Pancreas (tissue), 10 donors: ENCODE measurements at regions not wholly inside any gene's neighbourhood (a gene's known extent, or its start where the extent isn't known, plus 50 kb on each side); places are given as distances from the start of the nearest gene placed in this dataset.
"Not testable (repeated sequence)": the region's sequence is repeated elsewhere in the genome, so short reads cannot be mapped to it uniquely, and the experiment has no call there.

ENCODE experiments used
- ATAC-seq, 4 donors: fragments of 200-7000 bp; cut with Tn5 transposase; one replicate each; pipeline versions ENCODE4 v1.8.0 to v1.9.1; 2020; ENCODE audit warnings: mild to moderate bottlenecking in 4 of 4, moderate library complexity in 4 of 4
- DNase-seq, 6 donors: peaks; one replicate each; pipeline ENCODE4 v3.0.0-alpha.2; 2020
- FAIRE-seq: peaks from 2 replicates; lab custom pipeline; 2012; peaks lifted over from hg19 to GRCh38; lab: Jason Lieb, UNC
- H3K27ac ChIP-seq, 4 donors: fragments of 200-600 bp; sonication (generic); 1 replicate in 3 of 4; 2 replicates in 1 of 4; pipeline versions ENCODE4 v1.5.0 to v1.8.0; 2020
- H3K27me3 ChIP-seq, 4 donors: fragments of 200-600 bp; one replicate each; pipeline ENCODE4 v1.8.0; 2021
- H3K36me3 ChIP-seq, 3 donors: fragments of 200-600 bp; sonication (generic) in 1 of 3; one replicate each; pipeline versions ENCODE4 v1.5.0 to v1.8.0; 2020 to 2021
- H3K4me1 ChIP-seq, 3 donors: fragments of 200-600 bp; one replicate each; pipeline ENCODE4 v1.8.0; 2021
- H3K4me3 ChIP-seq, 4 donors: fragments of 200-600 bp; sonication (generic) in 2 of 4; one replicate each; pipeline versions ENCODE4 v1.5.0 to v1.8.0; 2020 to 2021
- H3K9me3 ChIP-seq, 4 donors: fragments of 200-600 bp; one replicate each; pipeline ENCODE4 v1.8.0; 2021
- CTCF ChIP-seq, 4 donors: fragments of 200-600 bp; sonication (generic) in 3 of 4; IDR thresholded peaks; one replicate each; pipeline versions ENCODE4 v1.5.0 to v1.8.0; 2021; ENCODE audit warnings: antibody characterized with exemption in 4 of 4
- WGBS, 2 donors: extraction: QIAGEN DNeasy Blood & Tissue Kit; methylation state at CpG; one replicate each; pipeline ENCODE4 v1.1.7; 2013; 5-methylcytosine and 5-hydroxymethylcytosine counted together
- intact Hi-C, 3 donors: fragments of 100-400 bp; cut with DNase I; formaldehyde crosslinking; loops; one replicate each; pipeline versions ENCODE4 v1.11.1 to v1.14.2; 2022
- donor health status: healthy with polysubstance abuse.
- donor health status: DM: no; HTN: no; CAD: no; lungs with moderate emphysema.
- donor health status: DM: no; HTN: no; CAD: no.
- donor health status: control.
- donor health status: control.
- donor health status: Bipolar disorder and iron deficiency.
- donor health status: DM: yes; HTN: yes; CAD: no.
- donor health status: DM: no; HTN: no; CAD: no.
- donor health status: DM: no; HTN: no; CAD: no.
- donor health status: DM: yes; HTN: yes; CAD: no.

- Histone ChIP-seq H3K27me3 (no peaks in the 10 kb centered on the region), H3K4me3 (no peak overlapping the region), H3K36me3 (no peaks in the 10 kb centered on the region), H3K4me1 (no peaks in the 10 kb centered on the region), H3K9me3 (no peaks in the 10 kb centered on the region), H3K27ac (no peak overlapping the region)
- 71 to 76% methylated on average over 3 of the region's 3 CpGs for WGBS, 2 donors
- no peak for TF ChIP-seq CTCF (IDR thresholded peaks at IDR 0.05)
- ATAC-seq (no peak), FAIRE-seq (no peak), DNase-seq (no peak)
- intact Hi-C loops, result no loop called here
These were observed 154.0 kb downstream of the MATN1 start for GRCh38 chr1:30569384-30569783.

- Histone ChIP-seq H3K36me3 (no peaks in the 10 kb centered on the region), H3K4me3 (no peak overlapping the region), H3K27ac (no peak overlapping the region), H3K4me1 (no peaks in the 10 kb centered on the region), H3K27me3 (no peaks in the 10 kb centered on the region), H3K9me3 (no peaks in the 10 kb centered on the region)
- intact Hi-C loops, result no loop called here
- no peak for FAIRE-seq
- no peak for DNase-seq
- ATAC-seq, result no peak
- TF ChIP-seq CTCF (IDR thresholded peaks at IDR 0.05), result no peak
These were observed 160.8 kb downstream of the MATN1 start for GRCh38 chr1:30562559-30562958.

- 76 to 79% methylated on average over 8 of the region's 8 CpGs for WGBS, 2 donors
- no peak for TF ChIP-seq CTCF (IDR thresholded peaks at IDR 0.05)
- ATAC-seq (no peak), DNase-seq (peak in 1 of 6 donors; percentile 23), FAIRE-seq (no peak)
- H3K36me3 ChIP-seq, result no peaks in the 10 kb centered on the region
- H3K9me3 ChIP-seq, result no peaks in the 10 kb centered on the region
- H3K27me3 ChIP-seq, result no peaks in the 10 kb centered on the region
- H3K4me3 ChIP-seq, result no peak overlapping the region
- H3K4me1 ChIP-seq, result no peaks in the 10 kb centered on the region
- H3K27ac ChIP-seq, result no peak overlapping the region
- intact Hi-C loops, result no loop called here
These were observed 171.8 kb downstream of the MATN1 start for GRCh38 chr1:30551603-30552002.

- H3K4me3 ChIP-seq, result no peak overlapping the region
- no peak for TF ChIP-seq CTCF (IDR thresholded peaks at IDR 0.05)
- FAIRE-seq, result no peak
- peak in 1 of 6 donors; percentile 39 for DNase-seq
- H3K27me3 ChIP-seq, result no peaks in the 10 kb centered on the region
- no peak for ATAC-seq
- no peaks in the 10 kb centered on the region for H3K36me3 ChIP-seq
- no peak overlapping the region for H3K27ac ChIP-seq
- H3K9me3 ChIP-seq, result no peaks in the 10 kb centered on the region
- H3K4me1 ChIP-seq, result no peaks in the 10 kb centered on the region
- WGBS, 2 donors, result 61 to 82% methylated on average over 10 to 11 of the region's 11 CpGs
- intact Hi-C loops, result no loop called here
These were observed 172.8 kb downstream of the MATN1 start for GRCh38 chr1:30550365-30551220.

- FAIRE-seq, H3K9me3 ChIP-seq, H3K4me1 ChIP-seq, ATAC-seq, H3K4me3 ChIP-seq, DNase-seq, H3K27me3 ChIP-seq, H3K36me3 ChIP-seq, intact Hi-C loops, H3K27ac ChIP-seq: not testable (repeated sequence)
- WGBS, 2 donors, result 79 to 86% methylated on average over 1 of the region's 1 CpG
These were observed 173.5 kb downstream of the MATN1 start for GRCh38 chr1:30549872-30550271.
